Kidney (tissue), 13 donors: ENCODE measurements at regions not wholly inside any gene's neighbourhood (a gene's known extent, or its start where the extent isn't known, plus 50 kb on each side); places are given as distances from the start of the nearest gene placed in this dataset.

Experiments used
- DNase-seq, 5 donors: peaks; one replicate each; pipeline ENCODE4 v3.0.0-alpha.2; 2013 to 2020
- FAIRE-seq: peaks from 2 replicates; lab custom pipeline; 2012; peaks lifted over from hg19 to GRCh38; lab: Jason Lieb, UNC
- H3K27ac ChIP-seq, 2 donors: one replicate each; pipeline ENCODE4 v1.7.0; 2013; ENCODE audit warnings: low read depth in 2 of 2, low read length in 2 of 2, inconsistent platforms in 1 of 2
- H3K27me3 ChIP-seq: one replicate; pipeline ENCODE4 v1.7.1; 2013; ENCODE audit warnings: low read length, inconsistent platforms; ENCODE audit not compliant: control insufficient read depth, insufficient read depth
- H3K36me3 ChIP-seq, 3 donors: one replicate each; pipeline versions ENCODE4 v1.7.0 to v1.7.1; 2013; ENCODE audit warnings: low read length in 3 of 3, control low read depth in 1 of 3, inconsistent platforms in 1 of 3; ENCODE audit not compliant: insufficient read depth in 3 of 3, control insufficient read depth in 2 of 3
- H3K4me1 ChIP-seq, 3 donors: one replicate each; pipeline versions ENCODE4 v1.7.0 to v1.7.1; 2013; ENCODE audit warnings: low read length in 3 of 3, inconsistent platforms in 1 of 3, low read depth in 1 of 3; ENCODE audit not compliant: control insufficient read depth in 2 of 3, insufficient read depth in 2 of 3
- H3K4me3 ChIP-seq, 3 donors: one replicate each; pipeline versions ENCODE4 v1.7.0 to v1.8.1; 2013; ENCODE audit warnings: low read length in 3 of 3, control low read depth in 1 of 3, inconsistent platforms in 1 of 3
- H3K9ac ChIP-seq, 3 donors: one replicate each; pipeline versions ENCODE4 v1.7.0 to v1.7.1; 2013; ENCODE audit warnings: low read length in 3 of 3, control low read depth in 1 of 3, inconsistent platforms in 1 of 3
- H3K9me3 ChIP-seq, 3 donors: one replicate each; pipeline versions ENCODE4 v1.7.0 to v1.7.1; 2013; ENCODE audit warnings: low read length in 3 of 3, control low read depth in 1 of 3, inconsistent platforms in 1 of 3; ENCODE audit not compliant: control insufficient read depth in 2 of 3, insufficient read depth in 1 of 3
- CTCF ChIP-seq: IDR thresholded peaks from 3 replicates; pipeline ENCODE4 v1.5.1; 2012; ENCODE audit warnings: mild to moderate bottlenecking, moderate library complexity, borderline replicate concordance; ENCODE audit not compliant: insufficient read depth; ENCODE audit errors: extremely low read depth
- intact Hi-C: fragments of 100-400 bp; cut with DNase I; formaldehyde crosslinking; loops from one replicate; pipeline ENCODE4 v1.11.1; 2022
- donor health status: control.
- donor health status: control.
- donor health status: control.
- donor health status: control.
- donor health status: control.
- donor health status: DM: yes; HTN: yes; CAD: no.
- donor health status: Normal renal cell carcinoma (clear cell type).

DNA sequence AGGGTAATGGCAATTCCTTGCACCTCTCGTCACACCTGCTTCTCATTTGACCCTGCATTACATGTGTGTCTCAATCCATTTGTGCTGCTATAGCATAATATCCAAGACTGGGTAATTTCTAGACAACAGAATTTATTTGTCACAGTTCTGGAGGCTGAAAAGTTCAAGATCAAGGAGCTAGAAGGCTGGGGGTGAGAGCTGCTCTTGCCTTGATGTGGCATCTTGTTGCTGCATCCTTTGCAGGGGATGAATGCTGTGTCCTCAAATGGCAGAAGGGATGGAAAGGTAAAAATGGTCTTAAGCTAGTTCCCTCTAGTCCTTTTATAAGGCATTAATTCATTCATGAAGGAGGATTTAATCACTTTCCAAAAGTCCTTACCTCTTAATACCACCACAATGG, 323.7 kb upstream of the RPS23 start:
- Histone ChIP-seq H3K4me3 (no peak overlapping the region), H3K27ac (peak overlapping the region; percentile 29 to 43), H3K9me3 (no peaks in the 10 kb centered on the region), H3K36me3 (no peaks in the 10 kb centered on the region), H3K27me3 (no peaks in the 10 kb centered on the region), H3K9ac (no peak overlapping the region), H3K4me1 (peaks cover 0 to 33% (median 3%) of the 10 kb centered on the region in 3 donors)
- FAIRE-seq (no peak), DNase-seq (no peak)
- TF ChIP-seq CTCF: no peak
- intact Hi-C loops: no loop called here

DNA sequence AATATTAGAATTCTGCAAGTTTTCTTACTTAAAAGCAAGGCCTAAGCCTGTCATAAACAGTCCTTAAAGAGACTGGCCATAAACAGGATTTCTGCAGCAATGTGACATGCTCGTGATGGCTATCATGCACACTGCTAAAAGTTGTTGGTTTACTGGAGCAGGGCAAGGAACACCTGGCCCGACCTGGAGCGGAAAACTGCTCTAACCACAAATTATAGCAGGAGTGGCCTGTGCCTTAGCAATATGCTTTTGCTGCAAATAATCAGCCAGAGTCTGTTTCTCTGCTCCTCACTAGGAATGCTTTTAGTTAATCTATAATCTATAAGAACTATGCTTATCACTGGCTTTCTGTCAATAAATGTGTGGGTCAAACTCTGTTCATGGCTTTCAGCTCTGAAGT, 322.9 kb upstream of the RPS23 start:
- intact Hi-C loops: no loop called here
- FAIRE-seq (peak; percentile 55), DNase-seq (peak in 3 of 5 donors; percentile 36 to 60 (median 50))
- Histone ChIP-seq H3K27ac (peak overlapping the region; percentile 43 to 77), H3K27me3 (no peaks in the 10 kb centered on the region), H3K9ac (no peak overlapping the region), H3K36me3 (no peaks in the 10 kb centered on the region), H3K4me1 (peaks cover 0 to 33% (median 3%) of the 10 kb centered on the region in 3 donors), H3K4me3 (no peak overlapping the region), H3K9me3 (no peaks in the 10 kb centered on the region)
- no peak for TF ChIP-seq CTCF

DNA sequence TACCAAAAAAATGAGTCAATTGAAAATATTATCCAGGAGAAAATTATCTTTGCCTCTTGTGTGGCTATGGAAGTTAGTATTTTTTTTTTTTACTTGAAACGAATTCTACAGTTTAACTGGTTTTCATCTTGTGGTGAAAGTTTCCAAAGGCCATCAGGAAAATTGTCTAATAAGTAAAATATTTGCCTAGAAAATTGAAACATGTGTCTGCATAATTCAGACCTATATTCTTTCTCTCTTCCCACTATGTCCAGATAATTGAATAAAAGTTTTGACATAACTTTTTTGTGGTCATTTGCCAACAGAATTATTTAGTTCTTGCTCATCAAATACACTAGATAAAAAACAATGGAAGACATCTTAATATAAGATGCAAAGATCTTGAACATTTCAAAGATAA, 321.5 kb upstream of the RPS23 start:
- H3K4me1 ChIP-seq: peaks cover 0 to 38% (median 8%) of the 10 kb centered on the region in 3 donors

More for the DNA sequence above, 321.5 kb upstream of the RPS23 start:
- H3K9ac ChIP-seq: no peak overlapping the region
- no peaks in the 10 kb centered on the region for H3K9me3 ChIP-seq
- FAIRE-seq (no peak), DNase-seq (no peak)
- no peak for TF ChIP-seq CTCF
- no peaks in the 10 kb centered on the region for H3K27me3 ChIP-seq
- intact Hi-C loops: no loop called here
- H3K36me3 ChIP-seq: no peaks in the 10 kb centered on the region
- no peak overlapping the region for H3K4me3 ChIP-seq
- no peak overlapping the region for H3K27ac ChIP-seq
